ENCODE measurements at regions not wholly inside any gene's neighbourhood (a gene's known extent, or its start where the extent isn't known, plus 50 kb on each side); places are given as distances from the start of the nearest gene placed in this dataset.

GRCh38 chr2:75764611-75765010 lies 53.9 kb upstream of the GCFC2 start:
- TF ChIP-seq FOXM1 (IDR thresholded peaks at IDR 0.05; ENCODE audit: borderline replicate concordance) = no peak
- no peak for TF ChIP-seq SUZ12 (IDR thresholded peaks at IDR 0.05)
- no peak for TF ChIP-seq NFRKB (IDR thresholded peaks at IDR 0.05)
- TF ChIP-seq TARDBP (IDR thresholded peaks at IDR 0.05) = no peak
- no peak for TF ChIP-seq ZNF384 (IDR thresholded peaks at IDR 0.05)
- TF ChIP-seq FOXA1 (IDR thresholded peaks at IDR 0.05) = no peak
- no peak for TF ChIP-seq HDGF (IDR thresholded peaks at IDR 0.05; ENCODE audit: borderline replicate concordance)
- TF ChIP-seq BHLHE40 (IDR thresholded peaks at IDR 0.05; ENCODE audit: borderline replicate concordance) = no peak
- TF ChIP-seq SP1 (IDR thresholded peaks at IDR 0.05) = no peak
